ENCODE measurements at regions not wholly inside any gene's neighbourhood (a gene's known extent, or its start where the extent isn't known, plus 50 kb on each side); places are given as distances from the start of the nearest gene placed in this dataset.
"Not testable (repeated sequence)": the region's sequence is repeated elsewhere in the genome, so short reads cannot be mapped to it uniquely, and the experiment has no call there.

- no peaks in the 10 kb centered on the region for H3K9me3 ChIP-seq (ENCODE audit: insufficient read depth, low read length, severe bottlenecking)
- no peaks in the 10 kb centered on the region for H3K79me2 ChIP-seq (ENCODE audit: insufficient read depth, low read length)
- H3K27me3 ChIP-seq (ENCODE audit: insufficient read depth, low read length, poor library complexity): no peaks in the 10 kb centered on the region
- H2AFZ ChIP-seq (ENCODE audit: low read depth, low read length): no peak overlapping the region
- no peak overlapping the region for H3K27ac ChIP-seq (ENCODE audit: low read length)
- H3K36me3 ChIP-seq (ENCODE audit: insufficient read depth, low read length): no peaks in the 10 kb centered on the region
- no peak overlapping the region for H3K4me2 ChIP-seq (ENCODE audit: insufficient read depth, low read length)
- no peaks in the 10 kb centered on the region for H4K20me1 ChIP-seq (ENCODE audit: insufficient read depth, low read length)
- TF ChIP-seq EZH2 (IDR thresholded peaks at IDR 0.05; ENCODE audit: borderline replicate concordance, low read depth, low read length, severe bottlenecking) (no peak), CTCF (IDR thresholded peaks at IDR 0.05; ENCODE audit: borderline replicate concordance, extremely low read depth, low read length, poor library complexity, severe bottlenecking) (no peak)
- no peak for ATAC-seq (ENCODE audit: insufficient read depth, low read depth)
- no peak for DNase-seq
- H3K4me1 ChIP-seq (ENCODE audit: insufficient read depth, low read length): no peaks in the 10 kb centered on the region
- H3K4me3 ChIP-seq (ENCODE audit: low read depth in 1 of 2, low read length in 2 of 2): no peak overlapping the region
- no peak overlapping the region for H3K9ac ChIP-seq (ENCODE audit: low read depth, low read length)
Measured at GRCh38 chr12:102305486-102305885, 107.9 kb upstream of the PMCH start.

DNA sequence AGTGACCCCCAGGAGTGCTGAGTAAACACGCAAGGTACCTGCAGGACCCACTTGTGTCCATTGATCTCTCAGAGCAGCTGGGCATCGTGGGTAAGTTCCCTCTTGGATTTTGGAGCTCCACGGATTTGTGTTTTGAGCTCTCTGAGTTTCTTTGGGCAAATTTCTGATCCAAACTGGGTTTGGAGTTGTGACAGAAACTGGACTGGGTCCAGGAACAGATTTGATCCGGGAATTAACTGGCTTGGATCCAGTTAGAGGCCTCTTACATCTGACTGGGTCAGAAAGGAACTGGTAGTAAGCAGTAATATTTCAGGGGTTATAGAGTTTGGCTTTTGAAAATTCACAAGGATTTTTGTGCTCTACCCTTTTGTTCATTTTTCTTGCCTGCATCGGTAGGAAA, 107.0 kb upstream of the PMCH start:
- H3K79me2 ChIP-seq (ENCODE audit: insufficient read depth, low read length); H3K36me3 ChIP-seq (ENCODE audit: insufficient read depth, low read length); H3K27ac ChIP-seq (ENCODE audit: low read length); H3K27me3 ChIP-seq (ENCODE audit: insufficient read depth, low read length, poor library complexity); H4K20me1 ChIP-seq (ENCODE audit: insufficient read depth, low read length); H3K9ac ChIP-seq (ENCODE audit: low read depth, low read length); H3K4me1 ChIP-seq (ENCODE audit: insufficient read depth, low read length); H3K4me3 ChIP-seq (ENCODE audit: low read depth in 1 of 2, low read length in 2 of 2); H2AFZ ChIP-seq (ENCODE audit: low read depth, low read length); DNase-seq; H3K9me3 ChIP-seq (ENCODE audit: insufficient read depth, low read length, severe bottlenecking); H3K4me2 ChIP-seq (ENCODE audit: insufficient read depth, low read length); ATAC-seq (ENCODE audit: insufficient read depth, low read depth): not testable (repeated sequence)

GRCh38 chr12:102302553-102302952, 104.9 kb upstream of the PMCH start:
- Histone ChIP-seq H3K9me3 (ENCODE audit: insufficient read depth, low read length, severe bottlenecking) (no peaks in the 10 kb centered on the region), H3K4me2 (ENCODE audit: insufficient read depth, low read length) (no peak overlapping the region), H3K36me3 (ENCODE audit: insufficient read depth, low read length) (no peaks in the 10 kb centered on the region), H4K20me1 (ENCODE audit: insufficient read depth, low read length) (no peaks in the 10 kb centered on the region), H3K27ac (ENCODE audit: low read length) (no peak overlapping the region), H3K4me3 (ENCODE audit: low read depth in 1 of 2, low read length in 2 of 2) (no peak overlapping the region), H3K79me2 (ENCODE audit: insufficient read depth, low read length) (no peaks in the 10 kb centered on the region), H2AFZ (ENCODE audit: low read depth, low read length) (no peak overlapping the region), H3K27me3 (ENCODE audit: insufficient read depth, low read length, poor library complexity) (no peaks in the 10 kb centered on the region), H3K9ac (ENCODE audit: low read depth, low read length) (no peak overlapping the region), H3K4me1 (ENCODE audit: insufficient read depth, low read length) (no peaks in the 10 kb centered on the region)
- no peak for TF ChIP-seq EZH2 (IDR thresholded peaks at IDR 0.05; ENCODE audit: borderline replicate concordance, low read depth, low read length, severe bottlenecking)
- no peak for TF ChIP-seq CTCF (IDR thresholded peaks at IDR 0.05; ENCODE audit: borderline replicate concordance, extremely low read depth, low read length, poor library complexity, severe bottlenecking)
- DNase-seq (no peak), ATAC-seq (ENCODE audit: insufficient read depth, low read depth) (no peak)

DNA sequence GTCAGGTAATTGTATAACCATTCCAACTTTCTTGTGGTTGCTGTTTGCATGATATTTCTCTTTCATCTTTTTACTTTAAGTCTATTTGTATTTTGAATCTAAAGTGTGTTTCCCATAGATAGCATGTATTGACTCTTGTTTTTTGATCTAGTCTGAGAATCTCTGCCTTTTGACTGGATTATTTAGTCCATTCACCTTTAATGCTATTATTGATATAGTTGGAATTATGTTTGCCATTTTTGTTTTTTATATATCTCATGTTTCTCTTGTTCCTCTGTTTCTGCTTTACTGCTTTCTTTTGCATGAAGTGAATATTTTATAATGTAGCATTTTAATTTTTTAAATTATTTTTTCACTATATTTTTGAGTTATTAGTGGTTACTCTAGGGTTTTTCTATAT, 103.9 kb upstream of the PMCH start:
- Histone ChIP-seq H3K9me3 (ENCODE audit: insufficient read depth, low read length, severe bottlenecking) (no peaks in the 10 kb centered on the region), H2AFZ (ENCODE audit: low read depth, low read length) (no peak overlapping the region)

More for the DNA sequence above, 103.9 kb upstream of the PMCH start:
- H3K27ac ChIP-seq (ENCODE audit: low read length): no peak overlapping the region
- TF ChIP-seq CTCF (IDR thresholded peaks at IDR 0.05; ENCODE audit: borderline replicate concordance, extremely low read depth, low read length, poor library complexity, severe bottlenecking): no peak
- no peak for TF ChIP-seq EZH2 (IDR thresholded peaks at IDR 0.05; ENCODE audit: borderline replicate concordance, low read depth, low read length, severe bottlenecking)
- no peaks in the 10 kb centered on the region for H3K36me3 ChIP-seq (ENCODE audit: insufficient read depth, low read length)
- no peaks in the 10 kb centered on the region for H3K27me3 ChIP-seq (ENCODE audit: insufficient read depth, low read length, poor library complexity)
- no peaks in the 10 kb centered on the region for H3K4me1 ChIP-seq (ENCODE audit: insufficient read depth, low read length)
- no peaks in the 10 kb centered on the region for H4K20me1 ChIP-seq (ENCODE audit: insufficient read depth, low read length)
- H3K9ac ChIP-seq (ENCODE audit: low read depth, low read length): no peak overlapping the region
- no peaks in the 10 kb centered on the region for H3K79me2 ChIP-seq (ENCODE audit: insufficient read depth, low read length)
- no peak overlapping the region for H3K4me2 ChIP-seq (ENCODE audit: insufficient read depth, low read length)
- no peak overlapping the region for H3K4me3 ChIP-seq (ENCODE audit: low read depth in 1 of 2, low read length in 2 of 2)
- no peak for DNase-seq
- ATAC-seq (ENCODE audit: insufficient read depth, low read depth): no peak

All from DND-41 (cell line).